H1 (cell line): ENCODE measurements at regions not wholly inside any gene's neighbourhood (a gene's known extent, or its start where the extent isn't known, plus 50 kb on each side); places are given as distances from the start of the nearest gene placed in this dataset.
"Not testable (repeated sequence)": the region's sequence is repeated elsewhere in the genome, so short reads cannot be mapped to it uniquely, and the experiment has no call there.

ENCODE experiments used
- ATF2 ChIP-seq: IDR thresholded peaks from 2 replicates; pipeline ENCODE4 v1.6.1; 2012; ENCODE audit warnings: low read length, inconsistent platforms
- CTCF ChIP-seq, 3 experiments: IDR thresholded peaks; 1 replicate in 2 of 3; 2 replicates in 1 of 3; pipeline versions ENCODE4 v1.5.1 to v1.6.1; 2011; ENCODE audit warnings: low read length in 3 of 3, mild to moderate bottlenecking in 3 of 3, inconsistent platforms in 2 of 3, low read depth in 1 of 3, moderate library complexity in 1 of 3; ENCODE audit not compliant: insufficient read depth in 1 of 3; ENCODE audit errors: control extremely low read depth in 1 of 3
- EZH2 ChIP-seq: fragments of 200-600 bp; sonication (generic); IDR thresholded peaks from 2 replicates; pipeline ENCODE4 v1.7.1; 2012; ENCODE audit warnings: low read depth, mild to moderate bottlenecking, moderate library complexity, low read length, inconsistent platforms; ENCODE audit not compliant: severe bottlenecking
- GTF2F1 ChIP-seq: IDR thresholded peaks from 2 replicates; pipeline ENCODE4 v1.6.1; 2012; ENCODE audit warnings: low read depth, low read length, improper control_type of control experiment, borderline replicate concordance
- POLR2AphosphoS5 ChIP-seq: IDR thresholded peaks from 2 replicates; pipeline ENCODE4 v1.6.1; 2011; ENCODE audit warnings: low read depth, low read length
- SP1 ChIP-seq: IDR thresholded peaks from 2 replicates; pipeline ENCODE4 v1.6.1; 2011; ENCODE audit warnings: low read depth, low read length
- SUZ12 ChIP-seq: fragments of 200-600 bp; sonication (generic); IDR thresholded peaks from 2 replicates; pipeline ENCODE4 v1.6.1; 2012; ENCODE audit warnings: mild to moderate bottlenecking, inconsistent platforms, low read length, moderate library complexity, mixed read lengths
- TCF12 ChIP-seq: IDR thresholded peaks from 2 replicates; pipeline ENCODE4 v1.6.1; 2011; ENCODE audit warnings: low read depth, mild to moderate bottlenecking, low read length

GRCh38 chr18:11457853-11458252 lies 151.5 kb upstream of the SLC35G4 start:
- TF ChIP-seq TCF12; SUZ12; CTCF (IDR thresholded peaks at IDR 0.05; ENCODE audit: control extremely low read depth in 1 of 3, insufficient read depth in 1 of 3, low read depth in 1 of 3, low read length in 3 of 3); EZH2; ATF2; POLR2AphosphoS5; GTF2F1; SP1: not testable (repeated sequence)
